Heart right ventricle (tissue), 16 donors: ENCODE measurements at regions not wholly inside any gene's neighbourhood (a gene's known extent, or its start where the extent isn't known, plus 50 kb on each side); places are given as distances from the start of the nearest gene placed in this dataset.
"Not testable (repeated sequence)": the region's sequence is repeated elsewhere in the genome, so short reads cannot be mapped to it uniquely, and the experiment has no call there.

Source experiments
- ATAC-seq, 8 donors: fragments of 200-7000 bp; cut with Tn5 transposase; one replicate each; pipeline ENCODE4 v1.9.1; 2020; ENCODE audit warnings: mild to moderate bottlenecking in 8 of 8, moderate library complexity in 8 of 8, moderate number of reproducible peaks in 1 of 8
- DNase-seq, 2 donors: peaks; one replicate each; pipeline ENCODE4 v3.0.0-alpha.2; 2020
- H3K27ac ChIP-seq, 10 donors: fragments of 200-600 bp; sonication (generic) in 2 of 10; one replicate each; pipeline versions ENCODE4 v1.5.0 to v1.8.0; 2020 to 2022; ENCODE audit warnings: mild to moderate bottlenecking in 3 of 10
- H3K27me3 ChIP-seq, 7 donors: fragments of 200-600 bp; one replicate each; pipeline ENCODE4 v1.8.0; 2021 to 2022; ENCODE audit warnings: mild to moderate bottlenecking in 2 of 7
- H3K36me3 ChIP-seq, 9 donors: fragments of 200-600 bp; sonication (generic) in 1 of 9; one replicate each; pipeline versions ENCODE4 v1.5.0 to v1.8.0; 2020 to 2022; ENCODE audit warnings: mild to moderate bottlenecking in 2 of 9
- H3K4me1 ChIP-seq, 9 donors: fragments of 200-600 bp; sonication (generic) in 1 of 9; one replicate each; pipeline versions ENCODE4 v1.5.0 to v1.8.0; 2020 to 2022; ENCODE audit warnings: mild to moderate bottlenecking in 4 of 9
- H3K4me3 ChIP-seq, 10 donors: fragments of 200-600 bp; sonication (generic) in 2 of 10; one replicate each; pipeline versions ENCODE4 v1.5.0 to v1.8.0; 2020 to 2022; ENCODE audit warnings: mild to moderate bottlenecking in 7 of 10, moderate library complexity in 2 of 10
- H3K9me3 ChIP-seq, 11 donors: fragments of 200-600 bp in 10 of 11; sonication (generic) in 2 of 11; one replicate each; pipeline versions ENCODE4 v1.5.0 to v1.8.0; 2013 to 2022; ENCODE audit warnings: mild to moderate bottlenecking in 2 of 11, control low read depth in 1 of 11, moderate library complexity in 1 of 11
- CTCF ChIP-seq, 9 donors: fragments of 200-600 bp; sonication (generic) in 2 of 9; IDR thresholded peaks; one replicate each; pipeline versions ENCODE4 v1.5.0 to v1.8.0; 2021 to 2022; ENCODE audit warnings: antibody characterized with exemption in 9 of 9, mild to moderate bottlenecking in 5 of 9, moderate library complexity in 1 of 9
- WGBS, 2 donors: extraction: QIAGEN DNeasy Blood & Tissue Kit; methylation state at CpG; one replicate each; pipeline ENCODE4 v1.1.7; 2013; ENCODE audit warnings: inconsistent platforms in 1 of 2; 5-methylcytosine and 5-hydroxymethylcytosine counted together
- intact Hi-C, 10 donors: fragments of 100-400 bp; cut with DNase I; formaldehyde crosslinking; loops; one replicate each; pipeline versions ENCODE4 v1.11.1 to v1.14.2; 2022
- donor health status: Arrhythmogenic right ventricular cardiomyopathy.
- donor health status: ischemic (EF 13 %, LVEDD 7.1; RV severe dilation, severe dysfunction).
- donor health status: healthy with polysubstance abuse.
- donor health status: DM: no; HTN: yes; CAD: no.
- donor health status: DM: no; HTN: no; CAD: no.
- donor health status: ischemic (EF 25% LVEDD 6.9; RV normal size, moderate dysfunction).
- donor health status: ischemic (EF 25% LVEDD 5.7; RV mildly dilated, moderate dysfunction).
- donor health status: healthy.
- donor health status: DM: yes; HTN: yes; CAD: no.
- donor health status: Ischemic cardiomyopathy.
- donor health status: ischemic (EF 35%, LVEDD 5.7; RV mildly dilated, moderate dysfunction).
- donor health status: nonischemic (EF 11% LVEDD 7.7; RV severe dilation, severe dysfunction).
- donor health status: DM: yes; HTN: yes; CAD: no.
- donor health status: PGD.
- donor health status: ischemic (EF 29% LVEDD 5.4; RV normal size, mild dysfunction).
- donor health status: nonischemic (EF 23%, LVEDD 6.1; RV moderate dilation, normal function).

GRCh38 chr20:40882152-40882551, 146.5 kb upstream of the TOP1 start:
- Histone ChIP-seq H3K27ac (no peak overlapping the region), H3K4me1 (peaks cover 0 to 13% (median 0%) of the 10 kb centered on the region in 9 donors), H3K27me3 (peaks cover 0 to 3% (median 0%) of the 10 kb centered on the region in 7 donors), H3K36me3 (no peaks in the 10 kb centered on the region), H3K4me3 (no peak overlapping the region), H3K9me3 (peaks cover 0 to 18% (median 5%) of the 10 kb centered on the region in 11 donors)
- no peak for TF ChIP-seq CTCF (IDR thresholded peaks at IDR 0.05)
- 65 to 66% methylated on average over 4 of the region's 4 CpGs for WGBS, 2 donors
- intact Hi-C loops, result no loop called here
- DNase-seq (no peak), ATAC-seq (peak in 1 of 8 donors; percentile 20)

- WGBS, 2 donors, result 12 to 21% methylated on average over 2 of the region's 2 CpGs
- Histone ChIP-seq H3K4me3 (no peak overlapping the region), H3K4me1 (peaks cover 0 to 13% (median 0%) of the 10 kb centered on the region in 9 donors), H3K36me3 (no peaks in the 10 kb centered on the region), H3K9me3 (peaks cover 0 to 18% (median 5%) of the 10 kb centered on the region in 11 donors), H3K27ac (no peak overlapping the region), H3K27me3 (peaks cover 0 to 4% (median 0%) of the 10 kb centered on the region in 7 donors)
- no peak for TF ChIP-seq CTCF (IDR thresholded peaks at IDR 0.05)
- DNase-seq, result peak in 1 of 2 donors; percentile 14
- no peak for ATAC-seq
- intact Hi-C loops, result no loop called here
These were observed 145.5 kb upstream of the TOP1 start for GRCh38 chr20:40883097-40883496.

GRCh38 chr20:40887105-40887504, 141.5 kb upstream of the TOP1 start:
- intact Hi-C loops, result no loop called here

GRCh38 chr20:40889266-40889665, 139.4 kb upstream of the TOP1 start:
- DNase-seq, ATAC-seq, H3K9me3 ChIP-seq, H3K4me3 ChIP-seq, H3K27ac ChIP-seq, H3K27me3 ChIP-seq, H3K36me3 ChIP-seq, intact Hi-C loops: not testable (repeated sequence)
- WGBS, 2 donors, result 90 to 93% methylated on average over 3 of the region's 3 CpGs
- peaks cover 0 to 10% (median 4%) of the 10 kb centered on the region in 9 donors for H3K4me1 ChIP-seq

More at GRCh38 chr20:40887105-40887504, 141.5 kb upstream of the TOP1 start:
- Histone ChIP-seq H3K4me3 (no peak overlapping the region), H3K27ac (no peak overlapping the region), H3K36me3 (no peaks in the 10 kb centered on the region), H3K4me1 (peaks cover 0 to 9% (median 0%) of the 10 kb centered on the region in 9 donors), H3K9me3 (no peaks in the 10 kb centered on the region), H3K27me3 (peaks cover 0 to 4% (median 0%) of the 10 kb centered on the region in 7 donors)
- no peak for TF ChIP-seq CTCF (IDR thresholded peaks at IDR 0.05)
- no peak for ATAC-seq
- DNase-seq, result no peak
- 83 to 87% methylated on average over 13 of the region's 13 CpGs for WGBS, 2 donors

- no peak overlapping the region for H3K27ac ChIP-seq
- no peaks in the 10 kb centered on the region for H3K9me3 ChIP-seq
- ATAC-seq, result no peak
- H3K4me3 ChIP-seq, result no peak overlapping the region
- no peaks in the 10 kb centered on the region for H3K36me3 ChIP-seq
- no peak for DNase-seq
- 97 to 99% methylated on average over 2 of the region's 2 CpGs for WGBS, 2 donors
- intact Hi-C loops, result no loop called here
- peaks cover 0 to 10% (median 4%) of the 10 kb centered on the region in 9 donors for H3K4me1 ChIP-seq
- peaks cover 0 to 6% (median 0%) of the 10 kb centered on the region in 7 donors for H3K27me3 ChIP-seq
- TF ChIP-seq CTCF (IDR thresholded peaks at IDR 0.05), result no peak
These were observed 138.4 kb upstream of the TOP1 start for GRCh38 chr20:40890181-40890580.
